Transverse colon (tissue), 4 donors: ENCODE measurements at regions not wholly inside any gene's neighbourhood (a gene's known extent, or its start where the extent isn't known, plus 50 kb on each side); places are given as distances from the start of the nearest gene placed in this dataset.
"Not testable (repeated sequence)": the region's sequence is repeated elsewhere in the genome, so short reads cannot be mapped to it uniquely, and the experiment has no call there.

Source experiments
- DNase-seq: peaks from one replicate; pipeline ENCODE4 v3.0.0-alpha.2; 2019
- H3K27ac ChIP-seq, 4 donors: fragments of 200-600 bp; sonication (generic); 2 replicates each; pipeline ENCODE4 v1.5.1; 2016 to 2018; ENCODE audit warnings: inconsistent platforms in 4 of 4
- H3K27me3 ChIP-seq: fragments of 200-600 bp; sonication (generic); 2 replicates; pipeline ENCODE4 v1.5.1; 2017; ENCODE audit warnings: inconsistent platforms
- H3K36me3 ChIP-seq, 4 donors: fragments of 200-600 bp; sonication (generic); 2 replicates each; pipeline ENCODE4 v1.5.1; 2017 to 2019; ENCODE audit warnings: inconsistent platforms in 4 of 4
- H3K4me1 ChIP-seq, 4 donors: fragments of 200-600 bp; sonication (generic); 2 replicates each; pipeline ENCODE4 v1.5.1; 2017 to 2020; ENCODE audit warnings: inconsistent platforms in 4 of 4
- H3K4me3 ChIP-seq, 4 donors: fragments of 200-600 bp; sonication (generic); 1 replicate in 1 of 4; 2 replicates in 3 of 4; pipeline versions ENCODE4 v1.5.1 to v1.6.1; 2017 to 2019; ENCODE audit warnings: inconsistent platforms in 4 of 4
- H3K9me3 ChIP-seq, 2 donors: fragments of 200-600 bp; sonication (generic); 2 replicates each; pipeline ENCODE4 v1.5.1; 2017 to 2019; ENCODE audit warnings: inconsistent platforms in 2 of 2
- CTCF ChIP-seq, 5 experiments: fragments of 200-600 bp in 3 of 5; fragments of 450-650 bp in 2 of 5; sonication (generic) in 3 of 5; IDR thresholded peaks; 1 replicate in 2 of 5; 2 replicates in 3 of 5; pipeline ENCODE4 v1.5.1; 2016 to 2017; ENCODE audit warnings: antibody characterized with exemption in 5 of 5, inconsistent platforms in 3 of 5, mild to moderate bottlenecking in 2 of 5, moderate library complexity in 1 of 5
- EP300 ChIP-seq: sonication (generic); formaldehyde crosslinking; IDR thresholded peaks from one replicate; pipeline ENCODE4 v1.6.1; 2017; ENCODE audit warnings: antibody characterized with exemption, low read depth
- POLR2A ChIP-seq: fragments of 450-650 bp; IDR thresholded peaks from one replicate; pipeline ENCODE4 v1.6.1; 2016; ENCODE audit warnings: antibody characterized with exemption, mild to moderate bottlenecking, moderate library complexity
- POLR2AphosphoS5 ChIP-seq, 3 donors: sonication (generic); formaldehyde crosslinking; IDR thresholded peaks; one replicate each; pipeline ENCODE4 v1.6.1; 2016; ENCODE audit warnings: antibody characterized with exemption in 3 of 3
- WGBS, 2 donors: methylation state at CpG; one replicate each; pipeline ENCODE4 v1.1.5; 2018; ENCODE audit warnings: low coverage in 1 of 2; 5-methylcytosine and 5-hydroxymethylcytosine counted together
- in situ Hi-C, 4 donors: fragments of 200-750 bp; cut with MboI; loops; one replicate each; pipeline versions ENCODE4 v1.15.0 to v1.15.1; 2017; ENCODE audit warnings: low sequenced_read_pairs in 3 of 4, low pct_ligation_motif_present in 1 of 4, low pct_unique_long_range_greater_than_20kb in 1 of 4
- intact Hi-C: fragments of 100-400 bp; cut with DNase I; formaldehyde crosslinking; loops from one replicate; pipeline ENCODE4 v1.15.1; 2023; ENCODE audit warnings: low total_unique reads

GRCh38 chr11:110514967-110515366 is 85.2 kb downstream of the FDX1 start:
- no peaks in the 10 kb centered on the region for H3K36me3 ChIP-seq
- WGBS, 2 donors: 88 to 92% methylated on average over 3 to 4 of the region's 4 CpGs
- no peaks in the 10 kb centered on the region for H3K27me3 ChIP-seq
- TF ChIP-seq POLR2A (no peak), CTCF (IDR thresholded peaks at IDR 0.05) (no peak), POLR2AphosphoS5 (IDR thresholded peaks at IDR 0.05) (no peak), EP300 (no peak)
- no peaks in the 10 kb centered on the region for H3K4me1 ChIP-seq
- in situ Hi-C loops (no loop called here), intact Hi-C loops (loop anchor here (5.0 kb wide), 1 partner anchor 838 kb away; no protein-coding TSS in a partner anchor)
- DNase-seq: no peak
- no peaks in the 10 kb centered on the region for H3K9me3 ChIP-seq
- no peak overlapping the region for H3K4me3 ChIP-seq
- no peak overlapping the region for H3K27ac ChIP-seq

- H3K27ac ChIP-seq, H3K36me3 ChIP-seq, H3K9me3 ChIP-seq, H3K4me1 ChIP-seq, H3K4me3 ChIP-seq, in situ Hi-C loops, H3K27me3 ChIP-seq, intact Hi-C loops, DNase-seq: not testable (repeated sequence)
- WGBS, 2 donors: 76 to 90% methylated on average over 3 to 5 of the region's 5 CpGs
Observed at GRCh38 chr11:110517381-110517780, 87.6 kb downstream of the FDX1 start.

- WGBS, 2 donors: 69 to 78% methylated on average over 5 of the region's 5 CpGs
- intact Hi-C loops: no loop called here
- Histone ChIP-seq H3K9me3 (no peaks in the 10 kb centered on the region), H3K27ac (no peak overlapping the region), H3K36me3 (no peaks in the 10 kb centered on the region), H3K4me1 (no peaks in the 10 kb centered on the region), H3K27me3 (no peaks in the 10 kb centered on the region), H3K4me3 (no peak overlapping the region)
- in situ Hi-C loops: no loop called here
- TF ChIP-seq POLR2A: no peak
- no peak for DNase-seq
Observed at GRCh38 chr11:110518809-110519514, 89.2 kb downstream of the FDX1 start.

GRCh38 chr11:110519796-110520195 is 90.0 kb downstream of the FDX1 start:
- TF ChIP-seq POLR2AphosphoS5 (IDR thresholded peaks at IDR 0.05) (no peak), EP300 (no peak), POLR2A (no peak), CTCF (IDR thresholded peaks at IDR 0.05) (no peak)
- in situ Hi-C loops (no loop called here), intact Hi-C loops (no loop called here)
- Histone ChIP-seq H3K36me3 (no peaks in the 10 kb centered on the region), H3K27me3 (no peaks in the 10 kb centered on the region), H3K27ac (no peak overlapping the region), H3K4me3 (no peak overlapping the region), H3K9me3 (no peaks in the 10 kb centered on the region), H3K4me1 (no peaks in the 10 kb centered on the region)
- 80 to 93% methylated on average over 2 of the region's 2 CpGs for WGBS, 2 donors
- DNase-seq: no peak

- in situ Hi-C loops: no loop called here
- no peaks in the 10 kb centered on the region for H3K36me3 ChIP-seq
- DNase-seq: no peak
- H3K9me3 ChIP-seq: no peaks in the 10 kb centered on the region
- H3K27me3 ChIP-seq: no peaks in the 10 kb centered on the region
- H3K4me3 ChIP-seq: no peak overlapping the region
- TF ChIP-seq EP300: no peak
- no peak for TF ChIP-seq CTCF (IDR thresholded peaks at IDR 0.05)
- TF ChIP-seq POLR2A: no peak
- no peak for TF ChIP-seq POLR2AphosphoS5 (IDR thresholded peaks at IDR 0.05)
- intact Hi-C loops: no loop called here
- 54 to 57% methylated on average over 1 to 2 of the region's 2 CpGs for WGBS, 2 donors
- no peak overlapping the region for H3K27ac ChIP-seq
- no peaks in the 10 kb centered on the region for H3K4me1 ChIP-seq
Observed at GRCh38 chr11:110522471-110522870, 92.7 kb downstream of the FDX1 start.
